HG03097 (cell line): ENCODE measurements at regions not wholly inside any gene's neighbourhood (a gene's known extent, or its start where the extent isn't known, plus 50 kb on each side); places are given as distances from the start of the nearest gene placed in this dataset.
"Not testable (repeated sequence)": the region's sequence is repeated elsewhere in the genome, so short reads cannot be mapped to it uniquely, and the experiment has no call there.

Experiments used
- ATAC-seq: cut with Tn5 transposase; IDR thresholded peaks from one replicate; pipeline ENCODE4 v1.9.1; 2021; ENCODE audit not compliant: unreplicated experiment, low FRiP score

DNA sequence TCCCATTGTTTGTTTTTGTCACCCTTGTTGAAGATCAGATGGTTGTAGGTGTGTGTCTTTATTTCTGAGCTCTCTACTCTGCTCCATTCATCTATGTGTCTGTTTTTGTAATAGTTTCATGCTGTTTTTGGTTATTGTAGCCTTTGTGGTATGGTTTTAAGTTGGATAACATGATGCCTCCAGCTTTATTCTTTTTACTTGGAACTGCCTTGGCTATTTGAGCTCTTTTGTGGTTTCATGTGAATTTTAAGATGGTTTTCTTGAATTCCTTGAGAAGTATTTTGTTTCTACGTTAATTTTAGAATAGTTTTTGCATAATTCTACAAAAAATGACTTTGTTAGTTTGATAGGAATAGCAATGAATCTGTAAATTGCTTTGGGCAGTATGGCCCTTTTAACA, 170.0 kb upstream of the IGFBP3 start:
- no peak for ATAC-seq

DNA sequence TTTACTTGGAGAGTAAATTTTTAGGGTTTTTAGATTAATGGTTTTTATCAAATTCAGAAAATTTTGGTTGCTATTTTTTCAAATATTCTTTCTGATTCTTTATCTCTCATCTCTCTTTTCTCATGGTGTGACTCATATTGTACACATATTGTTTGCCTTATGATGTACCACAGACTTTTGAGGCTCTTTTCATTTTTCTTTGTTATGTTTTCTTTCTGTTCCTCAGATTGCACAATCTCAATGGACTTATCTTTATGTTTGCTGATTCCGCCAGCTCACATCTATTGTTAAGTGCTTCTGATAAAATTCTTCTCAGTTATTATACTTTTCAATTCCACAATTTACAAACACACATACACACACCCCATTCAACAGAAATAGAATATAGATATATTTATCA, 168.2 kb upstream of the IGFBP3 start:
- ATAC-seq, result no peak

DNA sequence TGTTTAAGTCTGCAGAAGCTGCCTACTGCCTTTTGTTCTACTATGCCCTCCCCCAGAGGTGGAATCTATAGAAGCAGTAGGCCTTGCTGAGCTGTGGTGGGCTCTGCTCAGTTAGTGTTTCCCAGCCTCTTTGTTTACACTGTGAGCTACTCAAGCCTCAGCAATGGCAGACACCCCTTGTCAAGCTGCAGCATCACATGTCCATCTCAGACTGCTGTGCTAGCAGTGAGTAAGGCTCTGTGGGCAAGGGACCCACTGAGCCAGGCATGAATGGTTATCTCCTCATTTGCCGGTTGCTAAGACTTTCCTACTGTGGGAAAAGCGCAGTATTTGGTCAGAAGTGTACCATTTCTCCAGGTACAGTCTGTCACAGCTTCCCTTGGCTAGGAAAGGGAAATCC, 167.4 kb upstream of the IGFBP3 start:
- not testable (repeated sequence) for ATAC-seq

DNA sequence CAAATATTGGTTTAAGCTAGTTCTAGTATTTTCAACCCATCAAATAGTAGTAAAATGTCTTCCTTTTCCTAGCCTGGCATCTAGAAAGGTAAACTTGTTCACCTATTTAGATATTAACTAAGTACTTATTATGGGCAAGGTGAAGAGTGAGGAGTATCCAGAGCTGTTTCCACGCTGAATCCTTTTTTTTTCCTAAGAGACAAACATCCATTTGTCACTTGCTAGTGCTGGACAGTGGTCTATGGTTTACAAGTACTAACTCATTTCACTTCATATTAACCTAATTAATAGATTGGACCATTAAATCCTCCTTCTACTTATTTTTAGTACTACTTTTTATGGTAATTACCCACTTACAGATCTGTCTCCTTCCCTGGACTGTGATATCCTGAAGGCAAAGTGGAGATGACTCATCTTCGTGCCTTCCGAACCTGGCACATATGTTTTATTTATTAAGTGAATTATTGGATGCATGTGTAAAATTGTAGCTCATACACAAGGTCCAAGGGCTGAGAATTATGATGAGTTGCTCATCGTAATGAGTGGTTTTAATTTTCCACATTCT, 159.6 kb upstream of the IGFBP3 start:
- ATAC-seq, result no peak

DNA sequence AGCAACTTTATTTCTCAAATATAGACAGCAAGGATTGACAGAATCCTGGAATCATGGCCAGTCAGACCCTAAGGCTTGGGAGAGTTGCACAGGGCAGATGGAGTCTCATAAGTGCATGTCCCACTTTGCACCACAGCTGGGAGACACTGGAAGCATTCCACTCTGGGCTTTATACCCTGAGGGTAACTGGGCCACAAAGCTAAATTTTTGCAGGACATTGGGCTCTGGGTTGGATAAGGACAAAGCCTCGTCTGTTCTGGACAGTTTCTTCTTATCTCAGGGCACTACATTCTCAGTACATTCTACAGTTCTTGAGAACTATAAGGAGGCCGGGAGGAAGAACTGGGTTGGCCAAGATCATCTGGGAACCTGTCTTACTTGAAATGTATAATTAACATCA, 158.3 kb upstream of the IGFBP3 start:
- no peak for ATAC-seq

DNA sequence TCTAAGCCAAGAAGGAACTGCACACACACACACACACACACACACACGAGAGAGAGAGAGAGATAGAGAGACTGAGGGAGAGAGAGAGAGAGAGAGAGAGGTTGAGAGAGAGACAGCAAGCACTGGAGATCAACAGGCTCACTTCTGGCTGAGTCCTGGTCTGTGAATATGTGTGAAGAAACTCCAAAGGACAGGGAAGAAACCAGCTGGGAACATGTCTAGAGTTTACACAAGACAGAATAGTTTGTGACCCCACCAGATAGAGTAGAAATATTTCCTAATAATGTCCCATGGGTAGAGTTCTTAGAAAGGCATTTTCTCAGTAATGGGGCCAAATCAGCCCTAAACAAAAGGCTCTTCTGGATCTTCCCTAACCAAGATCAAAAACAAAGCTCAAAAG, 155.5 kb upstream of the IGFBP3 start:
- no peak for ATAC-seq

DNA sequence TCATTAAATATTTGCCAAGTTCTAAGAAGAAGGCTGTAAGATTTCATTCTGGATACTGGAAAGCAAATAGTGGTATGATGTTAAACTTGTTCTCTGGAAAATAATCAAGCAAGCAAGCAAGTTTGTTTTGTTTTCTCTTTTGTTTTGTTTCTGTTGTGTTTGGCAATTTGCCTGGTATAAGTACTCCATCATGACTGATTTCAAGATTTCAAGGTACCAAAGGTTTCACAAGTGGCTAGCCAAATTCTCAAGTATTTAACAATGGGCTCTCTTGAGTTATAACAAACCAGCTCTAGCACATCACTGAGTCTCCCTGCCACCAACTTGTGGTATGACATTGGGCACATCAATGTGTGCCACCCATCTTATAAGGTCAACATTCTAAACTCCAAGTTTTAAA, 151.7 kb upstream of the IGFBP3 start:
- ATAC-seq, result no peak

DNA sequence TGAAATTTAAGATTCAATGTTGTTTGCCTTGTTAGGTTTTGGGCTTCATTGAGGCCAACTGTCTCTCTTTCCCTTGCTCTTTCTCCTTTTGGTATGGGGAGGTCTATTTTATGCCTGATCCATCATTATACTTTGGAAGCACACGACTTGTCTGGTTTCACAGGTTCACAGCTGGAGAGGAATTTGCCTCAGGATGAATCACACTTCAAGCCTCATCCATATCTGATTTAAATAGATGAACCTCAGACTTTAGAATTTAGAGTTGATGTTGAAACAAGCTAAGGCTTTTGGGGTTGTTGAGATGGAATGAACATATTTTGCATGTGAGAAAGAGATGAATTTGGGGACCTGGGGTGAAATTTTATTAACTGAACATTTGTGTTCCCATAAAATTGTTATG, 150.5 kb upstream of the IGFBP3 start:
- ATAC-seq, result no peak

DNA sequence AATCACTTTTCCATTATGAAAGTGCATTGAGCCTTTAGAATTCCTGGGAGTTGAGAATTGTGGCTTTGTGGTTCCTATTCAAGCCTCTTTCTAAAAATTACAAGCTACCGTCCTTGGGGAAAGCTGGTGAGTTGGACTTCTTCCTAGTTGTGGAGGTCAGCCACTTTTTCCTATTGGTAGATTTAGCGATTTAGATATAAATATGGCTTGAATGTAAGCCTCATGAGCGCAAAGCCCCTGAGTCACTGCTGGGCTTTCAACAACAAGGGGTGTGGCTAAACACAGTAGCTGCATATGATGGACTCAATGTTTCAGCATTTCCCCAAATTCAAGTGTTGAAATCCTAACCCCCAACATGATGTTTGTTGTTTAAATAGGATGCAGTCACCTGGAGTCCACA, 150.0 kb upstream of the IGFBP3 start:
- no peak for ATAC-seq

DNA sequence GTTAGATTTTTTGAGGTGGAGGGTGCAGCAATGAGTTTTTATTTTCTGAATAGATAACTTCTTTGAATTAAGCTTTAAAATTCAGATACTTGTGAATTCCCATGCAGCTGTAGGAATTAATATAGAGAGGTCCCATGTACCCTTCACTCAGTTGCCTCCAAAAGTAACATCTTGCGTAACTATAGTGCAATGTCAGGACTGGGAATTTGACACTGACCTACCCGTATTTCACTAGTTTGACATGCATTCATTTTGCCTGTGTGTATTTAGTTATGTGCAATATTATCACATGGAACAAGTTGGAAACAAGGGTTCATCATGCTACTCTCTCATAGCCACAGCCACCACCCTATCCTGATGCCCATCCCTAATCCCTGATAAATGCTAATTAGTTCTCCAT, 147.1 kb upstream of the IGFBP3 start:
- ATAC-seq, result no peak

DNA sequence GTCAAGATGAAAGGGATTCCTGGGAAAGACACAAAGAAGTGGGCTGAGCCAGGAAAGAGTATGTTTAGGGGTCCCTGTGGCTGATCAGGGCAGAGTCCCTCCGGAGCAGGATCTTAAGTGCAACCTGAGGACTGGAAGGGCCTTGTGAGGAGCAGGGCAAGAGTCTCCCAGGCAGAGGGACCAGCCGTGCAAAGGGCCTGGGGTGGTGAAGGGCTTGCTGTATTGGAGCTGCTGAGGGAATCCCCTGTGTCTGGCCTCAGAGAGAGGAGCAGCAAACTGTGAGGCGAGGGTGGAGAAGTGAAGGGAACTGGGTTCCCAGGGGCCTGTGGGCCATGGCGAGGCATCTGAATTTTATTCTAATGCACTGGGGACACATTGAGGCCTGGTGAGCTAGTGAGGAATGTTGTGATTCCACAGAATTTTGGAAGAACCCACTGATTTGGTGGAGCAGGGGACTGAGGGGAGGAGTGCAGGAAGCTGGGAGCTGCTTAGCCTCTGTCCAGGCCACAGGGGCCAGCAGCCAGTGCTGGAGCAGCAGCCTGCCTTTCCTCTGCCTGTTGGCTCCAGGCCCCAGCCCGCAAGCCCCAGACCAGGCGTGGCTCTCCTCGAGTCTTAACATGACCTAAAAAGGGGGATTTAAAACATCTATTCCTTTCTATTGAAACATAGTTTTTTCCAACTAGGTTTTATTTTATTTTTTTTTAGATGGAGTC, 138.4 kb upstream of the IGFBP3 start:
- no peak for ATAC-seq

DNA sequence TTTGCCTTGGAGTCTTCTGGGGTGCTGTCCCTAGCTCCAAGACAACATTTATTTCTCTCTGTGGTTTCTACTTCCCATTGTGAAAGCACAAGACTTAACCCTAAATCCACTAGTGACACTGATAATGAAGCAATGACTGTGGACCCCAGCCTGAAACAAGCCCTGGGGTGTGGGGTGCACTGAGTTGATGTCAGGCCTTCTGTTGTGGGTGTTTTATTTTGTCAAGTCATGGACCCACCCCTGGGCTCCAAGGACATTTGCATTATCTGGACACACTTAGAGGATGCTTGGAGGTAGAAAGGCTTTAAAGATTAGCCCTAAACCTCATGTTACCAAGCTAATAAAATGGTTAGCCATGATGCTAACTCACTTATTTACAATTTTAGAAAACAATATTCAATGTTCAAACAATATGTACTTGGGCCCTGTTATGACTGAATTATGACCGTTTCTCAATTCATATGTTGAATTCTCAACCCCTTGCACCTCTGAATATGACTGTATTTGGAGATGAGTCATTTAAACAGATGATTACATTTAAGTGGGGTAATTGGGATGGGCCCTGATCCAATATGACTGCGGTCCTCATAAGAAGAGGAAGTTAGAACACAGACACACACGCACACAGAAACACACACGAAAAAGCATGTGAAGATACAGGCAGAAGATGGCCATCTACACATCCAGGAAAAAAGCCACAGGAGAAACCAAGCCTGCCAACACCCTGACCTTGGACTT, 137.2 kb upstream of the IGFBP3 start:
- ATAC-seq, result no peak

DNA sequence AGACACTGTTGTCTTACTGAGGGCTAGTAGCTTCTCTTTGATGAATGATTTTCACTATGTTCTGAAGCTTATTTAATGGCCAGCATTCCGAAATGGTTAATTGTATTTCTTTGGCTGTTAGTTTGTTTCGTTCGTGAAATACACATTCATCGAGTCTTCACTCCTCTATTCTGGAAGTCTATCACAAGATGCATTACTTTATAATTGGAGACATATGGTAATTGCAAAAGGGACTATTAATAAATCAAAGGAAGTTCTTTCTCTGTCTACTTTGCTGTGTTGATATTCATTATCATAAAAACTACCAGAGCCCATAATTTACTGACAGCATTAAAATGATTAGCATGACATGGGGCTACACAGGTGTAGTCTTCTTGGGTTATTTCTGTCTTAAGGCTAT, 133.8 kb upstream of the IGFBP3 start:
- ATAC-seq, result no peak

DNA sequence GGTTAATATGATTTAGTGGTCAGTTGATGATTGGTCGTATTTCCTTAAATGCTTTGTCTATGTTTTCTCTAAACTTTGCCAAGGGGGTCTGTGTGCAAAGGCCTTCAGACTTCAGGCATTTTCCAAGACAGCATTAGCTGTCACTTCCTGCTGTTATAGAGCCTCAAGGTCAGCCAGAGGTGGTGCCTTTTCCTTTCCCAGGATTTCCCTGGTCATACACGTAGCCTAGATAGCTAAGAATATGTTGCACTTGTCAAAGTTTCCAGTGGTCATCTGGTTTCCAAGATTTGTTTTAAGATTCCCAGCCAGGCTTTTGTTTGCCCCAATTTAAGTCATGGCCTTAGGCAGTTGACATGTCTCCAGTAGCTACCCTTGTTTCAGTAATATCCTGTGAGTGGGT, 133.2 kb upstream of the IGFBP3 start:
- no peak for ATAC-seq

DNA sequence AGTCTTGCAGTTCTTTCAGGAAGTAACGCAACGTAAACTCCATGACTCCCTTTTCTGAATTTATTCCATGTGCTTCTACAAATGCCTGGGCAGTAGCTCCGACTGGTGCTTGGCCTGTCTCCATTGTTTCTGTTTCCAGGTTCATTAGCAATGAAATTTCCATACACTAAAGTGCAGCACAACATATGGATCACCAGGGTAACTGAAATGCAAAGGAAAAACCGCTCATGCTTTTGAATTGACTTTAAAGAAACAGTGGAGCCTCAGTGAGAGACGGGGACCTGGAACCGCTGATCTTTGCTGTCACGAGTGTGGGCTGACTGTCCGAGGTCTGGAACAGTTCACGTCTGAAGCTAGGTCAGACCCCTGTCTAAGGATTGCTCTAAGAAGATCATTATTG, 126.5 kb upstream of the IGFBP3 start:
- ATAC-seq, result no peak

DNA sequence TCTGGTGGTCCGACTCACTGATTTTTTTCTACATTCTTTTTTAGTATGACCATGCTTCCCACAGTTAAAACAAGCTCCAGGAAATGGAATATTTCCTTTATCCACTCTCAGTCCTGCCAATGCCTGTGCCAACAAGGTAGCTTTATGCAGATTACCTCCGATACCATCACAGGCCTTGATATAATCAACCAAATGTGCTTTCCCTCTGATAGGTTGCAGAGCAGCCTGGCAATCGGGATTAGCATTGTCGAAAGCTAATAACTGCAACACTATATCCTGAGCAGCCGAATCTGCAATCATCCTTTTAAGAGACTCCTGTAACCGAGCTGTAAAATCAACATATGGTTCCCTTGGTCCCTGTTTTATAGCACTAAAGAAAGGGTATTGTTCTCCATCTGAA, 122.3 kb upstream of the IGFBP3 start:
- not testable (repeated sequence) for ATAC-seq

DNA sequence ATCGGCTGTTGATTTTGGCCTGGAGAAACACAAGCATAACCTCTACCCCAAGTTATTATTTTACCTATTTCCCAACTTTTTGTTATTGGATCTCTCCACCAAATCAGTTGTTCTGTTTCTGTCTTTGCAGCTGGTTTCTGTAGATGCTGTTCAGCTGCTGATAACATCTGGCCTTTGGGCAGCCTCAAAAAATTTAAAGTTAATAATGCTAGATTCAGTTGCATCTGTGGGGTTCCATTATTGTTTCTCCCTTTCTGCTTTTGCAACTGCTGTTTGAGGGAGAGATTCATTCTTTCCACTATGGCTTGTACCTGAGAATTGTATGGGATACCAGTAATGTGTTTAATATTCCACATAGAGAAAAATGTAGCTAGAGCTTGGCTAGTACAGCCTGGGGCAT, 118.7 kb upstream of the IGFBP3 start:
- ATAC-seq, result not testable (repeated sequence)

DNA sequence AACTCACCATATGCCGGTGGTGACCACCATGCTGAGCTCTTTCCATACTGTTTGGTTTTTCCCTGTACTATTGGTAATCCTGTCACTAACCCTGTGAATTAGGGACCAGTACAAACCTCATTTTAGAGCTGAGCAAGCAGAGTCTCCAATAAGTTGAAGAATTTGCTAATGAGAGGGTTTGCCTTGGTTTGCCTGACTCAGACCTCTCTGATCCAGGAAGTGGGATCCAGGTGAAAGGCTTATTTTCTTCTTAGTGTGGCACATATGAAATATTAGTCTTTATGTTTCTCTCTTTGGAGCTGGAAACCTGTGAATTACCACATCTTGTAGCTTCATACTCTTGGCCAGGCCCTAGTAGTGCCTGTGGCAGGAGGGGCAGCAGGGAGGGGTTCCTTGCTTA, 114.1 kb upstream of the IGFBP3 start:
- no peak for ATAC-seq

DNA sequence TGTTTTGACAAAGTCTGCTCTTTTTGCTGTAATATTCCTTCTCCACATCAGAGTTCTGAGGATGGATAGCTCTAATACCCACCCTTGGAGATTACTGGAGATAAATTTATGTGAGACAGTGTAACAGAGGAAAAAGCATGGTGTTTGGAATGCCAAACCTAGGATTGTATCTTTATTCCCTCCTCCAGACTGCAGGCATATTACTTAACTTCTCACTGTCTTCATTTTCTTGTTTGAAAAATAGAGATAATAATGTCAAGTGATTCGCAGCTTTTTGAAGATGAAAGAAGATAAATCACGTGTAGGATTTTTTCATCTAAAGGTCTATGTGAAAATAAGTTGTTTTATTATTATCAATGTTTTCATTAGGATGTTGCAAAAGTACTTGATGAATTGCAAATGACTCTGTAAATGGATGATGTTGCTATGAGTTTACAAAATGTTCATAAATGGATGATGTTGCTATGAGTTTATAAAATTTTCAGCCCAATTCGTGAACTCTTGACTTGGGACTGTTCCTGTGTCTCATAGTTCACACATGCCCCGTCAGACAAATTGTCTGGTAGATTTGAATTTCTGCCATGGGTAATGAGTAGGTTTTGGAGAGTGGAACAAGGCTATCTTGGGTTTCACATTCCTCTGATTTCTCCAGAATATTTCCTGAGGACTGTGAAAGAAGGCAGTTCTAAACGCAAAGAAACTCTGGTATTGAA, 113.1 kb upstream of the IGFBP3 start:
- no peak for ATAC-seq

DNA sequence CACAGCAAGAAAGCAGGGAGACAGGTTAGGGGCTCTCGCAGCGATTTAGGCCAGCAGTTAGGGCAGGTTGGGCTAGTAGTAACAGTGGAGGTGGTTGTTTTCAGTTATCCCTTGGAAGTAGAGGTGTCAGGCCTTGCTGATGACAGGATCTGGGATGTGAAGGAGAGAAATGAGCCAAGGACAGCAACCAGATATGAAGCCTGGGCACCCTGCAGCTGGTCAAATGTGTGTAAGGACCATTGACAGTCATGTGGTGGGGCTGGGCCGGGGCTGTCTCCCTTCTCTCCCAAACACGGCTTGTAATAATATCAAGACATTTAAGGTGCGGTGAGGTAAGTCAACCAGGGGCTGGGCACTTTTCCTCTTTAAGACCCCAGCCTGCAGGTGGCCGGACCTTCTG, 112.5 kb upstream of the IGFBP3 start:
- no peak for ATAC-seq

DNA sequence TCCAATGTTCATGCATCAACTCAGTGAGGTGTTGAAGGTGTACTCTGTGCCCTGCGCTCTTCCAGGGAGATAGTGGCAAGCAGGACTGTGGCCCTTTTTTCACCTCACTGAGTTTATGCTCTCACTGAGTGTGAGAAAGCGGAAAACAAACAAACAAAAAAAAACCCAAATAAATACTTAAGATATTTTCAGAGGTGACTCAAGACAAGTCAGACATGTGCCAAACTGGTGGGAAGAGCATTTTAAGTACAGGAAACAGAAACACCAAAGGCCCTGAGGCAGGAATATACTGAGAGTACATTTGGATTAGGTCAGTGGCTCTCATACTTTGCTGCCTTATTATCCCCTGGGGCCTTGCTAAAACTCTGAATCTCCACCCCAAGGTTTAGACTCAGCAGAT, 111.9 kb upstream of the IGFBP3 start:
- no peak for ATAC-seq

DNA sequence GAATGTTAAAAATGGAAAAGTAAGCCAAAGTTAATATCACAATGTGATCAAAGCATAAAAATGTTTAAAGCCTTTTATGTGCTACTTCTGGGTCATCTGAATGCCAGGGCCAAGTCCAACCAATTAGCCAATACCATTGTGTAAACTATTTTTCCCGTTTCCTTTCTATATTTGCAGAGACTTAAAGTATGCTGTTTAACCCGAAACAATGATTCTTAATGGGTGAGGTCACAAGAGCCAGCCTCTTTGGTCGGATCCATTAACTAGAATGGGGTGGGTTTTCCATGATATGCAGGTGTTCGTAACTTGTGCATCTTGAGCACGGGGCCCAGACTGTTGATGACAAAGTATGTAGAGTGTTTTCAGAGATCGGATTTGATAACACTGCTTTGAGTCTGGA, 111.3 kb upstream of the IGFBP3 start:
- ATAC-seq, result no peak
